ENCODE measurements at regions not wholly inside any gene's neighbourhood (a gene's known extent, or its start where the extent isn't known, plus 50 kb on each side); places are given as distances from the start of the nearest gene placed in this dataset.

GRCh38 chr1:4526747-4527146 lies 127.7 kb upstream of the AJAP1 start:
- TF ChIP-seq CTCF (IDR thresholded peaks at IDR 0.05) (no peak), POLR2A (IDR thresholded peaks at IDR 0.05) (no peak)

Measured in thyroid gland (tissue), 4 donors.